ENCODE measurements at regions not wholly inside any gene's neighbourhood (a gene's known extent, or its start where the extent isn't known, plus 50 kb on each side); places are given as distances from the start of the nearest gene placed in this dataset.

DNA sequence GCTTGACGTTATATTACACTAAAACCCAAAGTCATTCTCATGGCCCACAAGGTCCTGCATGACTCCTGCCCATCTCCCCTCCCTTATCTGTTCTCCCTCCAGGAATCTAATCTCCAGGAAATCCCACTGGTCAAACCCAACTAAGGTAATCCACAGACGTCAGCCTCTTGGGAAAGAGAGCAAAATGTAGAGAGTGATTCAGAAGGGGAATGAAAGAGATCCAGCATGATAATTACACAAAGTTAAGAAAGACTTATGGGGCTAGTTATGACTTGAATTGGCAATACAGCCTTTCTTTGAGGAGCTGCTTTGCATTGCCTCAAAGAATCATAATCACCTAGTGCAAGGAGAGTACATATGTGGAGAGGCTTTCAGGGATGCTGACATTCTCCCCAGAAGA is 137.8 kb upstream of the MYRIP start:
- Histone ChIP-seq H3K4me1 (no peaks in the 10 kb centered on the region), H3K4me3 (ENCODE audit: low read depth, low read length) (no peak overlapping the region), H3K36me3 (ENCODE audit: control insufficient read depth, insufficient read depth, low read length) (no peaks in the 10 kb centered on the region), H3K27me3 (replicated peaks; ENCODE audit: control insufficient read depth, insufficient read depth, low read length) (no peaks in the 10 kb centered on the region), H3K9me3 (no peaks in the 10 kb centered on the region)
- H3K9me3 Mint-ChIP-seq (ENCODE audit: unreplicated experiment): no peaks in the 10 kb centered on the region
- H3K4me1 Mint-ChIP-seq (ENCODE audit: low read depth, unreplicated experiment): no peaks in the 10 kb centered on the region
- no TSS peak for BruUV-seq (replicated peaks)
- H3K27ac Mint-ChIP-seq (ENCODE audit: unreplicated experiment): no peak overlapping the region
- TF ChIP-seq, protein P1, sequence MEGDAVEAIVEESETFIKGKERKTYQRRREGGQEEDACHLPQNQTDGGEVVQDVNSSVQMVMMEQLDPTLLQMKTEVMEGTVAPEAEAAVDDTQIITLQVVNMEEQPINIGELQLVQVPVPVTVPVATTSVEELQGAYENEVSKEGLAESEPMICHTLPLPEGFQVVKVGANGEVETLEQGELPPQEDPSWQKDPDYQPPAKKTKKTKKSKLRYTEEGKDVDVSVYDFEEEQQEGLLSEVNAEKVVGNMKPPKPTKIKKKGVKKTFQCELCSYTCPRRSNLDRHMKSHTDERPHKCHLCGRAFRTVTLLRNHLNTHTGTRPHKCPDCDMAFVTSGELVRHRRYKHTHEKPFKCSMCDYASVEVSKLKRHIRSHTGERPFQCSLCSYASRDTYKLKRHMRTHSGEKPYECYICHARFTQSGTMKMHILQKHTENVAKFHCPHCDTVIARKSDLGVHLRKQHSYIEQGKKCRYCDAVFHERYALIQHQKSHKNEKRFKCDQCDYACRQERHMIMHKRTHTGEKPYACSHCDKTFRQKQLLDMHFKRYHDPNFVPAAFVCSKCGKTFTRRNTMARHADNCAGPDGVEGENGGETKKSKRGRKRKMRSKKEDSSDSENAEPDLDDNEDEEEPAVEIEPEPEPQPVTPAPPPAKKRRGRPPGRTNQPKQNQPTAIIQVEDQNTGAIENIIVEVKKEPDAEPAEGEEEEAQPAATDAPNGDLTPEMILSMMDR (IDR thresholded peaks at IDR 0.05; ENCODE audit: insufficient read depth in 1 of 2, low read depth in 1 of 2, low read length in 1 of 2, severe bottlenecking in 1 of 2, unreplicated experiment in 1 of 2): no peak
- intact Hi-C loops (cut with micrococcal nuclease; ENCODE audit: unreplicated experiment): no loop called here
- DNase-seq: no peak
- H3K4me3 Mint-ChIP-seq (ENCODE audit: unreplicated experiment): no peak overlapping the region
- POLR2A ChIA-PET: no interaction called here
- CTCF ChIA-PET: no interaction called here
- H3K27me3 Mint-ChIP-seq (ENCODE audit: insufficient read depth, unreplicated experiment): peaks cover 2% of the 10 kb centered on the region
- H3K36me3 Mint-ChIP-seq (ENCODE audit: insufficient read depth, unreplicated experiment): no peaks in the 10 kb centered on the region

DNA sequence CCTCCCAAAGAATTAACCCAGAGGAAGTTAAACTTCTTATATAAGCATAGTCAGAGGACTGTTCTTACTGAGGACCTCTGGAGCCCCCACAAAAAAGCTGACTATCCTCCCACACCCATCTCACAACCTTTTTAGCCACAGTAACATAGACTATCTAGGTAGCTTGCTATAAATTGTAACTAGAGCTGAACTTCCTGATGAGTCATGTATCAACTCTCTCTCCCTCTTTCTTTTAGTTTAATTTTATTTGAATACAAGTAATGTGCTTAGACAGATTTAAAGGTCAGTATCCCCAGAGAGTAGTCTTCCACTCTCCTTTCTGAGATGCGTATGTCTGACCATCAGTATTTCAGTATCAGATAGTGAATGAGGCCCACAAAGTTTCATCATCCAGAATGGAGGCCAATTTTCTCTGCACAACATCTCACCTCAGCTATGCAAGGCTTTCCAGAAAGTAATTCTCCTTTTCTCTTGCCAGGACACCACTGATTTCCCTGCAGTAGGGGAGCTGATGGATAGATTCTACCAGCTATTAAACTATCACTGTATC is 104.0 kb upstream of the MYRIP start:
- no peaks in the 10 kb centered on the region for H3K27me3 ChIP-seq (replicated peaks; ENCODE audit: control insufficient read depth, insufficient read depth, low read length)
- no peak for DNase-seq
- Mint-ChIP-seq H3K4me1 (ENCODE audit: low read depth, unreplicated experiment) (no peaks in the 10 kb centered on the region), H3K4me3 (ENCODE audit: unreplicated experiment) (no peak overlapping the region), H3K27ac (ENCODE audit: unreplicated experiment) (no peak overlapping the region), H3K9me3 (ENCODE audit: unreplicated experiment) (no peaks in the 10 kb centered on the region), H3K27me3 (ENCODE audit: insufficient read depth, unreplicated experiment) (peaks cover 13% of the 10 kb centered on the region), H3K36me3 (ENCODE audit: insufficient read depth, unreplicated experiment) (no peaks in the 10 kb centered on the region)
- no peaks in the 10 kb centered on the region for H3K4me1 ChIP-seq
- BruUV-seq (replicated peaks): no TSS peak
- no peaks in the 10 kb centered on the region for H3K9me3 ChIP-seq
- TF ChIP-seq, protein P1 (IDR thresholded peaks at IDR 0.05; ENCODE audit: insufficient read depth in 1 of 2, low read depth in 1 of 2, low read length in 1 of 2, severe bottlenecking in 1 of 2, unreplicated experiment in 1 of 2): no peak
- H3K4me3 ChIP-seq (ENCODE audit: low read depth, low read length): no peak overlapping the region
- H3K36me3 ChIP-seq (ENCODE audit: control insufficient read depth, insufficient read depth, low read length): no peaks in the 10 kb centered on the region
- CTCF ChIA-PET: no interaction called here
- intact Hi-C loops (cut with micrococcal nuclease; ENCODE audit: unreplicated experiment): loop anchor here (5.0 kb wide), 1 partner anchor 102 kb away; the partner anchor contains the start of gene MYRIP
- POLR2A ChIA-PET: no interaction called here

DNA sequence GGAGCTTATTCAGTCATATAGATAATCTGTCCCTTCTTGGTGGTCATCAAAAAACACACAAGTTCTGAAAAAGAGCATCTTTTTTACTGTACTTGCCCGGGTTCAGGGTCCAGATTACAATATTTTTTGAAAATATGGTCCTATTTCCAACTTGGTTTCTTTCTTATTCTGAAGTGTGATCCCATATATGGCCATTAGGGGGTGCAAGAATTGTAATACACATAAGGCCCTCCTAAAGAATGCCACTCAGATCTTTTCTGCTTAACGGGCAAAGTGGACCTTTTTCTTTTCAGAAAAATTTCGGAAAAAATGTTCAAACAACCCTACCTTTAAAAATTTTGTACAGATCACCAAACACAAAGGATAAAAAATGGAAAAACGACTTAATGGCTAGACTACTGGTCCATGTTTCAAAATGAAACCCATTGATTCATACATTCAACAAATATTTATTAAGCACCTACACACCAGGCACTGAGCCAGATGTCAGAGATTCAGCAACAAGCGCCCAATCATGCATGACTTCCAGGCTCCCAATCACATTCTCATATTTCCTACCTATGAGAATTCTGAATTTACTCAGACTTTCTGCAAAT is 102.0 kb upstream of the MYRIP start:
- CTCF ChIA-PET: no interaction called here
- no TSS peak for BruUV-seq (replicated peaks)
- H3K27me3 Mint-ChIP-seq (ENCODE audit: insufficient read depth, unreplicated experiment): peaks cover 10% of the 10 kb centered on the region
- no peak overlapping the region for H3K4me3 ChIP-seq (ENCODE audit: low read depth, low read length)
- intact Hi-C loops (cut with micrococcal nuclease; ENCODE audit: unreplicated experiment): loop anchor here (1.0 to 5.0 kb wide), 2 partner anchors 100 to 283 kb away; partner anchors contain the start of gene MYRIP
- H3K4me1 ChIP-seq: no peaks in the 10 kb centered on the region
- TF ChIP-seq, protein P1 (IDR thresholded peaks at IDR 0.05; ENCODE audit: insufficient read depth in 1 of 2, low read depth in 1 of 2, low read length in 1 of 2, severe bottlenecking in 1 of 2, unreplicated experiment in 1 of 2): peak; percentile 57 to 64
- no peaks in the 10 kb centered on the region for H3K36me3 ChIP-seq (ENCODE audit: control insufficient read depth, insufficient read depth, low read length)
- no peak overlapping the region for H3K4me3 Mint-ChIP-seq (ENCODE audit: unreplicated experiment)
- H3K27ac Mint-ChIP-seq (ENCODE audit: unreplicated experiment): no peak overlapping the region
- no peaks in the 10 kb centered on the region for H3K36me3 Mint-ChIP-seq (ENCODE audit: insufficient read depth, unreplicated experiment)
- POLR2A ChIA-PET: no interaction called here
- DNase-seq: peak in 1 of 2 experiments; percentile 42
- H3K9me3 Mint-ChIP-seq (ENCODE audit: unreplicated experiment): peaks cover 3% of the 10 kb centered on the region
- no peaks in the 10 kb centered on the region for H3K9me3 ChIP-seq
- H3K4me1 Mint-ChIP-seq (ENCODE audit: low read depth, unreplicated experiment): no peaks in the 10 kb centered on the region
- no peaks in the 10 kb centered on the region for H3K27me3 ChIP-seq (replicated peaks; ENCODE audit: control insufficient read depth, insufficient read depth, low read length)

All from Caco-2 (cell line).